ENCODE measurements at regions not wholly inside any gene's neighbourhood (a gene's known extent, or its start where the extent isn't known, plus 50 kb on each side); places are given as distances from the start of the nearest gene placed in this dataset.

- Mint-ChIP-seq H3K27ac (no peak overlapping the region), H3K4me3 (no peak overlapping the region), H3K4me1 (no peaks in the 10 kb centered on the region), H3K27me3 (peaks cover 18% of the 10 kb centered on the region), H3K9me3 (ENCODE audit: insufficient read depth) (no peaks in the 10 kb centered on the region)
- TF ChIP-seq EZH2 (IDR thresholded peaks at IDR 0.05; ENCODE audit: borderline replicate concordance, insufficient read depth, low read depth, low read length, poor library complexity, severe bottlenecking) (no peak), CTCF (IDR thresholded peaks at IDR 0.05) (no peak)
- ChIA-PET CTCF (interaction anchor here (0.8 kb wide), 1 partner anchor 1063 kb away, joined by 3 read pairs; no protein-coding TSS in a partner anchor), POLR2A (no interaction called here)
- WGBS (ENCODE audit: insufficient coverage): 96% methylated on average over 2 of the region's 2 CpGs
- Histone ChIP-seq H3K9me3 (ENCODE audit: control extremely low read depth in 1 of 3, control insufficient read depth in 2 of 3, insufficient read depth in 1 of 3, low read length in 2 of 3) (peaks cover 0 to 4% (median 0%) of the 10 kb centered on the region in 3 donors), H3K27me3 (replicated peaks in 1 of 4; ENCODE audit: control extremely low read depth in 1 of 4, control insufficient read depth in 3 of 4, insufficient read depth in 4 of 4, low read length in 3 of 4) (no peaks in the 10 kb centered on the region), H2AFZ (ENCODE audit: insufficient read depth, low read depth, low read length, poor library complexity, severe bottlenecking) (no peak overlapping the region), H3K4me3 (ENCODE audit: control extremely low read depth in 1 of 5, extremely low read depth in 1 of 5, insufficient read depth in 1 of 5, low read depth in 2 of 5, low read length in 4 of 5) (no peak overlapping the region), H4K20me1 (ENCODE audit: control insufficient read depth, insufficient read depth, low read length, poor library complexity, severe bottlenecking) (no peaks in the 10 kb centered on the region), H3K27ac (ENCODE audit: low read length in 2 of 2) (no peak overlapping the region), H3K79me2 (ENCODE audit: control insufficient read depth, insufficient read depth, low read length) (no peaks in the 10 kb centered on the region), H3K4me1 (ENCODE audit: control insufficient read depth in 2 of 2, insufficient read depth in 2 of 2, low read length in 2 of 2) (no peaks in the 10 kb centered on the region), H3K36me3 (replicated peaks in 1 of 2; ENCODE audit: control extremely low read depth in 1 of 2, control insufficient read depth in 1 of 2, extremely low read depth in 1 of 2, insufficient read depth in 2 of 2, low read length in 1 of 2) (no peaks in the 10 kb centered on the region), H3K9ac (ENCODE audit: low read length) (no peak overlapping the region), H3K4me2 (replicated peaks; ENCODE audit: low read depth, low read length, poor library complexity, severe bottlenecking) (no peak overlapping the region)
- DNase-seq (no peak), ATAC-seq (ENCODE audit: low read depth) (no peak)
- intact Hi-C loops (cut with micrococcal nuclease): no loop called here
These were observed 58.6 kb upstream of the GJB5 start for GRCh38 chr1:34696230-34696629.

GRCh38 chr1:34696981-34697380, 57.9 kb upstream of the GJB5 start:
- TF ChIP-seq CTCF (IDR thresholded peaks at IDR 0.05) (no peak), EZH2 (IDR thresholded peaks at IDR 0.05; ENCODE audit: borderline replicate concordance, insufficient read depth, low read depth, low read length, poor library complexity, severe bottlenecking) (no peak)
- intact Hi-C loops (cut with micrococcal nuclease): no loop called here
- CTCF ChIA-PET: no interaction called here
- H3K27ac Mint-ChIP-seq: no peak overlapping the region
- no peak overlapping the region for H3K4me3 Mint-ChIP-seq
- H3K4me1 ChIP-seq (ENCODE audit: control insufficient read depth in 2 of 2, insufficient read depth in 2 of 2, low read length in 2 of 2): no peaks in the 10 kb centered on the region
- no peaks in the 10 kb centered on the region for H3K27me3 ChIP-seq (replicated peaks in 1 of 4; ENCODE audit: control extremely low read depth in 1 of 4, control insufficient read depth in 3 of 4, insufficient read depth in 4 of 4, low read length in 3 of 4)
- no peaks in the 10 kb centered on the region for H3K4me1 Mint-ChIP-seq
- WGBS (ENCODE audit: insufficient coverage): 98% methylated on average over 4 of the region's 5 CpGs
- H3K27ac ChIP-seq (ENCODE audit: low read length in 2 of 2): no peak overlapping the region
- POLR2A ChIA-PET: no interaction called here
- H3K9ac ChIP-seq (ENCODE audit: low read length): no peak overlapping the region
- H2AFZ ChIP-seq (ENCODE audit: insufficient read depth, low read depth, low read length, poor library complexity, severe bottlenecking): no peak overlapping the region
- peaks cover 14% of the 10 kb centered on the region for H3K27me3 Mint-ChIP-seq
- H3K36me3 ChIP-seq (replicated peaks in 1 of 2; ENCODE audit: control extremely low read depth in 1 of 2, control insufficient read depth in 1 of 2, extremely low read depth in 1 of 2, insufficient read depth in 2 of 2, low read length in 1 of 2): no peaks in the 10 kb centered on the region
- no peak overlapping the region for H3K4me2 ChIP-seq (replicated peaks; ENCODE audit: low read depth, low read length, poor library complexity, severe bottlenecking)
- H3K4me3 ChIP-seq (ENCODE audit: control extremely low read depth in 1 of 5, extremely low read depth in 1 of 5, insufficient read depth in 1 of 5, low read depth in 2 of 5, low read length in 4 of 5): no peak overlapping the region
- no peaks in the 10 kb centered on the region for H4K20me1 ChIP-seq (ENCODE audit: control insufficient read depth, insufficient read depth, low read length, poor library complexity, severe bottlenecking)
- no peak for DNase-seq
- no peaks in the 10 kb centered on the region for H3K79me2 ChIP-seq (ENCODE audit: control insufficient read depth, insufficient read depth, low read length)
- ATAC-seq (ENCODE audit: low read depth): no peak
- peaks cover 0 to 4% (median 0%) of the 10 kb centered on the region in 3 donors for H3K9me3 ChIP-seq (ENCODE audit: control extremely low read depth in 1 of 3, control insufficient read depth in 2 of 3, insufficient read depth in 1 of 3, low read length in 2 of 3)
- H3K9me3 Mint-ChIP-seq (ENCODE audit: insufficient read depth): no peaks in the 10 kb centered on the region

All from B cell (primary cell).